T-helper 9 cell (primary cell): ENCODE measurements at regions not wholly inside any gene's neighbourhood (a gene's known extent, or its start where the extent isn't known, plus 50 kb on each side); places are given as distances from the start of the nearest gene placed in this dataset.

ENCODE experiments used
- DNase-seq: peaks from one replicate; pipeline ENCODE4 v3.0.0-alpha.2; 2020

DNA sequence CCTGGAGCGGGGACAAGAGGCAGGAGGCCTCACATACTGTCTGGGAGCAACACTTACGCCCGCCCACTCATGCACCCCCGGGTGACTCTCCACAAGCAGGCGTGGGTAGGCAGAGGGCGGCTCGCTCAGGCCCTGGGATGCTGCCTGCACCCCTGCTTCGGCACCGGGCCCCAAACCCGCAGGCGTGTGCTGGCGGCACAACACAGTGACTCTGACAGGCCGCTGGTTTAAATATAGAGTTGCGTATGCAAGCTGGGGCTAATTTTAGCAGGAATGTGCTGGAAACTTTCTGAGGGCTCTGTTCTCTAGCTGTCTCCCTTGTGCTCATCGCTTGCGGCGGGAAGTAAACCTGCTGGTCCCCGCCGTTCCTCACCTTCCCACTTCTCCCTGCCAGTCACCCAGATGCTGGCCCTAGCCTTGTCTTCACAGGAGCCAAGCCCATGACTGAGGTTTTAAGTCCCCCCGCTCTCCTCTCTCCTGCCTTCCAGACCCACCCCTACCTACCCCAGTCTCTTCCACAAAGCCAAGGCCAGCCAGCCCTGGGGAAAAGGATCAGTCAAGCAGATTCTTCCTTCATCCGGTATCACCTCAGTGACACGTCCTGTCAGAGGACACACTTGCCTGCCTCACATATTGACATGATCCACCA is 94.5 kb upstream of the FOXP4 start:
- DNase-seq = no peak

DNA sequence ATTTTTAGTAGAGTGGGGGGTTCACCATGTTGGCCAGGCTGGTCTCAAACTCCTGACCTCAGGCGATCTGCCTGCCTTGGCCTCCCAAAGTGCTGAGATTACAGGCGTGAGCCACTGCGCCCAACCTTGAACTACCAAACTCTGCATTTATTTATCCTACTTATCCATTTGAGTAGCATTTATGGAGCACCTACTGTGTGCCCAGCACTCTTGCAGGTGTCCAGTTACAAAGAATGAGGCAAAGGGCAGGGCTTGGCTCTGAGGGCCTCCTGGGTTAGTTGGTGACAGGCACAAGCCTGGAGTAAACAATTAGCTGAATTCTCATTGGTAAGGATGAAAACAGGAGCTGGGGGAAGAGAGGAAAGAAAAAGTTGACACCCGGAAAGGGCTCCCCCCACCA is 93.4 kb upstream of the FOXP4 start:
- DNase-seq = no peak

DNA sequence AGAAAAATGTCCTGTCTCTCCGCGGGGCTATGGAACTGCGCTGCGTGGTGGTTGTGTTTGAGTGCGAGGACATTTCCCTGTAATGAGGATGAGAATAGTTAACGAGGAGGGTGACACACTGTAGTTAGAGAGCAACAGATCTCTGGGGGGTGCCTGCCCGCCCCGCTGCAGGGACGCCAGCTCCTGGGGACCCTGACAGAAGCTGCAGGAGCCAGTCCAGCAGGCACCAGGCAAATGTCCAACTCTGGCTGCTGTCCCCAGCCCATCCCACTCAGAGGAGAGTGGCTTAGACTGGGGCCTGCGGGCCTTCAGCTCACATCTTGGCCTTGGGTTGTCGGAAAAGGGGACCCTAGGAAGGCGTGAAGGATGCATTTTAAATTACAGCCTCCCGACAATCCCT is 92.9 kb upstream of the FOXP4 start:
- DNase-seq = no peak

DNA sequence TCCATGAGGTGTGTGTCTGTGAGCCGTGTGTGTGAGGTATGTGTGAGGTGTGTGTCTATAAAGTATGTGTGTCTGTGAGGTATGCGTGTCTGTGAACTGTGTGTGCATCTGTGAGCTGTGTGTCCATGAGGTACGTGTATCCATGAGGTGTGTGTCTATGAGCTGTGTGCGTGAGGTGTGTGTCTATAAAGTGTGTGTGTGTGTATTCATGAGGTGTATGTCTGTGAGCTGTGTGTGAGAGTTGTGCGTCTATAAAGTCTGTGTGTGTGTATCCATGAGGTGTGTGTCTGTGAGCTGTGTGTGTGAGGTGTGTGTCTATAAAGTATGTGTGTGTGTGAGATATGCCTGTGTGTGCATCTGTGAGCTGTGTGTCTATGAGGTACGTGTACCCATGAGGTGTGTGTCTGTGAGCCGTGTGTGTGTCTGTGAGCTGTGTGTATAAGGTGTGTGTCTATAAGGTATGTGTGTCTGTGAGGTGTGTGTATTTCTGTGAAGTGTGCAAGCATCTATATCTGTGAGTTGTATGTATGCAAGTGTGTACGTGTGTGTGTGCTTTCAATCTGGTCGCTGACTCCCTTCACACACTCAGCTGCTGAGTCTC is 91.9 kb upstream of the FOXP4 start:
- no peak for DNase-seq

DNA sequence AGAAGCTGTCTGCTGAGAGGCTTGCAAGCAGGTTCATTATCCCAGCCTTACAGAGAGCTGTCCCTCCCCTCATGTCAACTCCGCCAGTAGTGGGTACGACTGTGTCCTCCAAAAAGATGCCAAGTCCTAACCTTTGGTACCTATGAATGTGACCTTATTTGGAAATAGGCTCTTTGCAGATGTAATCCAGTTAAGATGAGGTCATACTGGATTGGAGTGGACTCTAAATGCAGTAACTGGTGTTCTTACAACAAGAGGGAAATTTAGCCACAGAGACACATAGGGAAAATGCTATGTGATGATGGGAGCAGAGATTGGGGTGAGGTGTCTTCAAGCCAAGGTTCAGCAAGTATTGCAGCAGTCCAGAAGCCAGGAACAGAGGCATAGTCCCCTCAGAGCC is 90.8 kb upstream of the FOXP4 start:
- no peak for DNase-seq

DNA sequence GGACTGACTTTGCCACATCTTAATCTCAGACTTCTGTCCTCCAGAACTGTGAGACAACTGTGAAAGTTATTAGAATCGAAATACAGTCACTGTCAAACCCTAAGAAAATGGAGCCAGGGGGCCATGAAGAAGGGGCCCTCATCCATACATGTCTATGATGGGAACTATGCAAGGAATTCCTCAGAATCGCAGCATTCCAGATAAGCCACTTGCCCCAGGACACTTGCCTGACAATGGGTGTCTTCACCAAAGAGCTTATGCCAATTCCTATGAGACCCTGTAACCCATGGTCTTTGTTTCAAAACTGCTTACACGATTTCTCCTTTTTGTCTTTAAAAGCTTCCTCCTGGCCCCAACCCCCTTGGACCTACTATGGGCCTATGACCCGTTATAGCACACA is 90.4 kb upstream of the FOXP4 start:
- no peak for DNase-seq

DNA sequence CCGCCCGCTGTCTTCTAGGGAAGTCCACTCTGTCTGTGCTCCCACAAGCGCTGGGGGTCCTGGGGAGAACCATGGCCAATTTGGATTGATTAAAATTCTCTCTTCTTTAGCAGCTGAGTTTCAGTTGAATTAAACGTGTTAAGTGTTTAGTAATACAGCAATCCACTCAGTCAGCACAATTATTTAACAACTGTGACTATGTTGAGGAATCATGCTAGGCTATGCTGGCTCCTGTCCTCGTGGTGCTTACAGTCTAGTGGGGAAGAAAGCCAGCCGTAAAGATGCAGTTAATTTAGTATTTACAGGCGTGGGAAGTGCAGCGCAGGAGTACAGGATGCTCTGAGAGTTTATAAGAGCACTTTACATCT is 88.9 kb upstream of the FOXP4 start:
- DNase-seq = no peak

DNA sequence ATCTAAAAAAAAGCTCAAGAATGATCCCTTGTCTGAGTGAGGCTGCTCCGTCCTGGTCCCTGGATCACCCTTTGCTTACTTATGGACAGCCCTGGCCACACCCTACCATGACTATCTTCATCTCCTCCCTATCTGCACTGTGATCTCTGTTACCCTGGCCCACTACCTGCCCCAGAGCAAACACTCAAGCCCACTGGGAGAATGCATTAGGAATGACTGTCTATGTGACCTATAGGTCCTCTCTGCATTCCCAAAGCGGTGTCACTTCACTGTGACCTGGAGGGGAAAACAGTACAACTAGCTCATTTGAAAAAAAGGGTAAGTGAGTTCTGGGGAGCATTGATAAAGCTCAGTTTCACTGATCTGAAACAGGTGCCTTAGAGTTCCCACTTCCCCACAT is 86.4 kb upstream of the FOXP4 start:
- no peak for DNase-seq

DNA sequence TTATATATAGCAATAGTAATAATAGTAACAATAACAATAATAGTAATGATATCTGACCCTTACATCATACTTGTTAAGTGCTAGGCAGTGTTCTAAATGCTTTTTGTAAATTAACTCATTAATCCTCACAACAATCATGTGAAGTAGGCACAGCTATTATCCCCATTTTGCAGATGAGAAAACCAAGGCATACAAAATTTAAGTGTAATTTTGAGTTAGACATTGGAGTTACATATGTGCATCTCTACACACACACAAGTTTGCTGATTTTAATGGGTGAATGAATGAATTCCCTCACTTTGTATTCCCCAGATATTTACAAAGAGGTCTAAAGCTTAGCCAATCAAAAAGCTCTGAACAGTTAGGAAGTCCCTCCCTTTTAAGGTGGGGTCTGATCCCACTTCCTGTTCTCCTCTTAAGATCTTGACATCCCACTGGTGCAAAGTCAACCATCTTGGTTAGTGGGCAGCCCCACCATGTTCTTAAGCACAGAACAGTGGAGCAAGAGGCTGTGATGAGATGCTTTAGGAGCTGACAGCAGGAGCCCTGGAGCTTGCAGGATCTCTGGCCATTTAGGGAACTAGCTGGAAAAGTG is 85.3 kb upstream of the FOXP4 start:
- DNase-seq = no peak

DNA sequence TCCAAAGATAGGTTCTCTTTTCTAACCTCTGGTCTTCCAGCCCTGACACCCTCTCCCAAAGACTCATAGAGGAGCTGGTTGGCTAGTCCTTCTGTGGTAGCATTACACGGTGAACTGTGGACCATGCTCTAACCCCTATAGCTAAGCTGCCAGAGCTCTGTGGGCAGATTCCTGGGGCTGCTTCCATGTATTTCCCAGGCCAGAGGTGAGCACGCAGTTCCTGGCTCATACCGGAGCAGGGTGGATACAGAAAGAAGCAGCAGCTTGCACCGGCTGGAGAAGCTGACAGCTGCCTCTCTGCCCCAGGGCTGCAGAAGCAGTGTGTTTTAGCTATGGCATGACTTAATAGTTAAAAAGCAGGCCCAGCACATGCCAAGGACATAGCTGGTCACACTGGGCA is 84.1 kb upstream of the FOXP4 start:
- no peak for DNase-seq

DNA sequence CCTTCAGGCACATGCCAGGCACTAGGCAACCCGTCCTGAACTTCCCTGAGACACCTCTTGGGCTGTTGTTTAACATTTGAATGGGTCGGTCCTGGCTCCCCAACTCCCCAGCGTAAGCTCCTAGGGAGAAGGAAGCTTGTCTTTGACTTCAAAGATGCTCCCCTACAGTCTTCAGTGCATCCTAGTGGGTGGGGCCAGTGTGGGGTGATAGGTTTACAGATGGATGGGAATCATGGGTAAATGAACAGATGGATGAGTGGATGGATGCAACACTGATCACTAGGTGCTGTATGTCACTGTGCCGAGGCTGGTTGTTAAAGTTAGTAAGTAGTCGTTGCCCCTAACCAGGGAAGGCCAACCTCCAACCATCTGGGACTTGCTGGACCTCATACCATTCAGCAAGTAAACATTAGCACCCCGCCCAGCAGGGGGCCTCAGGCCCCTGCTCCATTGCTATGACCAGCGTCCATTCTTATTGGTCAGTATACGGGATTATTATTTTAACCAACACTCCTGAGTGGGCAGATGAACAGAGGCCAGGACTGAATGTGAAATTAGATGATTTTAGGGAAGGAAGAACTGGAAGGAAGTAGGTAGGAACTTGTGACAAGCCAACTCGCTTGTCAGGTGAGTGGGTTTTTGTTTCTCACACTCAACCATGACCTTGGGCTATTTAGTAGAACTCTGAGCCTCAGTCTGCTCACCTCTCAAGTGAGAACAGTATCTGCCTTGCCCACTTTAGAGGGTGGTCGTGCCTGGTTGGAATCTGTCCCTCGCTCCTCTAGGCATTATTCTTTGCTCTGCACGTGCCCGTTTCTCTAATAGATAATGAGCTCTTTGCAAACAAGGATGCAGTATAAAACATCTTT is 82.9 kb upstream of the FOXP4 start:
- DNase-seq = no peak

DNA sequence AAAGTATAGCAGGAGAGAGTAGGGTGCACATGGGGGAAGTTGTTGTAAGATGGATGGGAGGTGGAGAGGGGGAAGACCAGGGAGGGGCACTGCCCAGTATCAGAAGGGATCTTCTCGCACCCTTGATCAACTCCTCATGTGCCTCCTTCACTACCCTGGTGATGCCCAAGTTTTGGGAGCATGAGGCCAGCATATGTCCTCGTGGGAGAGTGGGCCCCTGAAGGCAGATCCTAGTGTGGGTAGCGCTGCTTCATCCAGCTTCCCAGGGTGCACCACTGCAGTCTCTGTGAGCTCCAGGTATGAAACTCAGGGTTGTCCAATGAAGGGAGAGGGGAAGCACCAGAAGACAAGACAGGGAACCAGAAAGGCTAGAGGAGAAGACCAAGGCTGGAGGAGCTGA is 82.2 kb upstream of the FOXP4 start:
- DNase-seq = no peak

DNA sequence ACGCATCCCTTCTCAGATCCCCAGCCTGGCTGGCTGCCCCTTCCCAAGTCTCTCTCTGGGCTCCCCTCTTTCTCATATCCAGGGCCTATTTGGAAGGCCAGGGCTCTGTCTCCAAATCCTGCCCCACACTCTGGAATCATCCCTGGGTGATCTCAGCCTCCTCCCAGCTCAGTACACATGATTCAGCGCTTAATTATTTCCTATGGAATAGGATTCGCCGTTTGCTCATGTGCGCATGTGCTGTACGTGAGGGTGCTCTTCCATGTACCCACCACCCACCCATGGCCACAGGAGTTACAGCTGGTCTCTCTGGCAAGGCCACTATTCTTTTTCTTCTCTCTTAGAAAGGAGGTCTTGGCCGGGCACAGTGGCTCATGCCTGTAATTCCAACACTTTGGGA is 81.7 kb upstream of the FOXP4 start:
- no peak for DNase-seq

DNA sequence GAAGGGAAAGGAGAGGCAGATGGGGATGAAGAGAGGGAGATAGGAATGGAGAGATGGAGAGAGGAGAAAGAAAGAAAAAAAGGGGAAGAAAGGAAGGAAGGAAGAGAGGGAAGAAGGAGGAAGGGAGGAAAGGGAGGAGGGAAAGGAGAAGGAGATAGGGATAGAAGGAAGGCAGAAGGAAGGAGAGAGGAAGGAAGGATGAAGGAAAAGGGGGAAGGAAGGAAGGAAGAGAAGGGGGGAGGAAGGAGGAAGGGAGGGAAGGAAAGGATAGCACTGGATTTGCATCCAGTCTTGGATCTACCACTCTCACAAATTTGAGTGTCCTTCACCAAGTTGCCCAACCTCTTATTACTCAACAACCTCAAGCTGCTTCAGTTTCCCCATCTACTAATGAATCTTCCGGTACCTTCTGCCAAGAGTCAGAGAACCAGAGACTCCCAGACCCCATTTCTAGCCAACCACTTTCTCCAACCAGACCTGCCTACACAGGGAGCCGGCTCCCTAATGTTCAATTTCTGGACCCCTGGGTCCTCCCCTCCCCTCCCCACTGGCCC is 79.7 kb upstream of the FOXP4 start:
- no peak for DNase-seq

DNA sequence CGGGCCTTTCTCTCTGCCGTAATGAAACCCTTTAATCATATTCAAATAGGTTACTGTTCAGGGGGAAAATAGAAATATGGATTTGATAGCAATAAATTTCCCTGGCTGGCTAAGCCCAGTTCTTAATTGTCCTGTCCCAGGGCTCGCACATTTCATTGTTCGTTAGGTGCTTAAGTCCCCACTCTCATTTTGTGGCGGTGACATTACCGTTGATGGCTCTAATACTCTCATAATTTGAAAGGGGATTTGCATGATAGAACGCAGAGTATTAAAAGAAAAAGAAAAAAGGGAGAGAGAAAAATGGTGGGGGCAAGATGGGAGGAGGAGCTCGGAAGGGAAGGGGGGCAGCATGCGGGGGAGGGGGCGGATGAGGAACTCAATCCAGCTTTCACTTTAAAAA is 79.1 kb upstream of the FOXP4 start:
- no peak for DNase-seq

DNA sequence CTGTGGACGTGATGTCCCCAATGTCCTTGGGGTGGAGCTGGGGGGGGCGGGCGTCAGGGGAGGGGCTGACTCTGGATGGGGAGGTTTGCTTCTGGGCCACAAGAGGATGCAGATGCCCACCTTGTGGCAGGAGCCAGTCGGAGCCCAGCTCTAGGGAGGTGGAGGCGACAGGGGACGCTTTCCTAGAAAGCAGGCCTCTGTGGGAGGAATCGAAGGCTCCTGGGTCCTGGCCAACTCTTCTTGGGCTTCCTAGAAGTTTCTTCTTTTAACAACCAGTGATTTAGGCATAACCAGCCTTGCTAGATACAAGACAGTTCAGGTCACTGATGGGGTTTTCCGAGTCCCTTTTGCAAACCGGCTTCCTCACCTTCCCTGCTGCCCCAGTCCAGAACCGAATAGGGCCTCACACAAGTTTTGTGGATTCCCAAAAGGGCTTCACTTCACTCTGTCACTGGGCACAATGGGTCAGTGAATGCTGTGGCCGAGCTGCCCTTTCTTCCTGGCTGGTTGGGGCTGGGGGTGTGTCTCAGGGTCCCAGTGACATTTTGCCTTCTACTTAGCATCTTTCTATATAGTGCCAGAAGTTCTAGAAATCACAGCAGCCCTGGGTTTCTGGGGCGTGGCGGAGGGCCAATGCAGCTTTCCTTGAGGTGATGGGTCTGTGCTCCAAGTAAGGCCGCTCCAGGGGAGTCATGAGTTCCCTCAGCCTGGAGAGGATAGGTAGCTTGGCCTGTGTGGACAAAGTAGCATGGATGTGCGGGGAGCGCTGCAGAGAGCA is 78.4 kb upstream of the FOXP4 start:
- no peak for DNase-seq

DNA sequence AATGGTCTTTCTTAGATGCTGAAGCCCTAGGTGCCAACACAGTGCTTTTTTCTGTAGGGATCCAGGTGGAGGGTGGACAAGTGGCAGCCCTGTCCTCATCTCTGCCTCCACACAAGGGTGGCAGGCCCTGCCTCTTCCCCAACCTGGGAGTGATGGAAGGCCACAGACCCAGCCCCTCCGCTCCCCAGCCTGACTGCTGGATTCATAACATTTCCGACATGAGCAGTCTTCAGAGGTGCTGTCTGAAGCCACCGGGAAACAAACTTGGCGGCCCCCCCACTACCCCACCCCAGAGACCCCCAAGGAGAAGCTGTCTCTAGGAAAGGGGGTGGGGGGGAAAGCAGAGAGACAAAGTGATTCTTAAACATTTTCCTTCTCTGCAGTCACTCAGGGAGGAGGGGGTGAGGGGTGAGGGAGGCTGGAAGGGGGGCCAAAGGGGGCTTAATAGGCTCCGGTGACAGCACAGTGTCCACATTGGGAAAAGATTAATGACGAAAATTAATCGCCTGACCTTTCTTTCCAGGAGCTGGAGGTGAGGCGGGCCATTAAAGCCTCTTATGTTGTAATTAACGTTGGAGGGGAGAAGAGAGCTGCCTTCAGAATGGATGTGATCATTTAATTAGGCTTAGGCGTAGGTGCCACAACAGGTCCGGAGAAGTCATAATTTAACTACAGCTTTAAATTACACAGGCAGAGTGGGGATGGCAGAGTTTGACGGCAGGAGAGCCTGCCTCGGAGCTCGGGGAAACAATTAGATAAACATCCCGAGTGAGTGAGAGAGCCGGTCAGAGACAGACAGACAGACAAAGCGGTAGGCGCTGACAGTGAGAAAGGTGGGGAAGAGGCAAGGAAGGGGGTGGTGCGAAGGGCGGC is 76.8 kb upstream of the FOXP4 start:
- DNase-seq = no peak

DNA sequence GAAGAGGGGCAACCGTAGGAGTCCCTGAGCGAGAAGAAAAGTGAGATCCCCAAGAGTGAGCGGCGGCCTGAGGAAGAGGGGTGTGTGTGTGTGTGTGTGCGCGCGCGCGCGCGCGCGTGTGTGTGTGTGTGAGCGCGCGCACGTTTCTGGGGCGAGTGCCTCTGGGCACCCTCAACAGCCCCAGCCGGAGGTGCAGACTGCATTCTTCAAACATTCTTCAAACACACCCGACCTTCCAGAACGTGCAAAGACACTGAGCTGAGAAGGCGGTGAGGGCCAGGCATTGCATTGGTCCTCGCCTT is 76.2 kb upstream of the FOXP4 start:
- no peak for DNase-seq

DNA sequence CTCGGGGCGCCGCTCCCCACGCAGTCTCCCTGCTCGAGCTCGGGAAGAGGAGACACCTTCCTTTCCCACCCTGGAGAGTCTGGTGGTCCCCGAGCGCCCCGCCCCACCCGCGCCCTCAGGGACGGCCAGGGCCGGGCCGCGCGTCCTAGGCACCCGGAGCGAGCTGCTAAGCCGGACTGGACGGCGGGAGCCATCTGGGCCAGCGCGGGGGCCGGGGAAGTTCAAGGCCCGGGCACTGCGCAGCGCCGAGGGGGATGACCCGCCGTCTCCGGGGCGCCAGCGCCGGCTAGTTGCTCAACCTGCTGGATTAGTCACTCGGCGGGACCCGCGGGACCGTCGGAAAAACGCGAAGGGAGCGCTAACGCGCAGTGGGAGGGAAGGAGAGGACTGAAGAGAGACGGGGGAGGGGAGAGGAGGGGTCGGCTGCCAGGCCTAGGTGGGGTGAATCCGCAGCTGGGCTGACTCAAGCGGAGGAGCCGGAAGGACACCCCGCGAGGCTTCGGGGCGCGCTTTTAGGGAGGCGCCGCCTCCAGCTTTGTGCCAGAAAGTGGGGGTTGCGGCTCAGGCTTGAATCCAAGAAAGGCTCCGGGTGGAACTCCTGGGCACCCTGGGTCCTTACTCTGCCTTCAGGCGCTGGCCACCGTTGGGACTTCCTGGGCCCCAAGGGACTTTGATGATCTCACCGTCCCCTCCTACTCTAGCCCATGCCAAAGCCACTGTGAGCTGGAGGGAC is 75.7 kb upstream of the FOXP4 start:
- DNase-seq = no peak

DNA sequence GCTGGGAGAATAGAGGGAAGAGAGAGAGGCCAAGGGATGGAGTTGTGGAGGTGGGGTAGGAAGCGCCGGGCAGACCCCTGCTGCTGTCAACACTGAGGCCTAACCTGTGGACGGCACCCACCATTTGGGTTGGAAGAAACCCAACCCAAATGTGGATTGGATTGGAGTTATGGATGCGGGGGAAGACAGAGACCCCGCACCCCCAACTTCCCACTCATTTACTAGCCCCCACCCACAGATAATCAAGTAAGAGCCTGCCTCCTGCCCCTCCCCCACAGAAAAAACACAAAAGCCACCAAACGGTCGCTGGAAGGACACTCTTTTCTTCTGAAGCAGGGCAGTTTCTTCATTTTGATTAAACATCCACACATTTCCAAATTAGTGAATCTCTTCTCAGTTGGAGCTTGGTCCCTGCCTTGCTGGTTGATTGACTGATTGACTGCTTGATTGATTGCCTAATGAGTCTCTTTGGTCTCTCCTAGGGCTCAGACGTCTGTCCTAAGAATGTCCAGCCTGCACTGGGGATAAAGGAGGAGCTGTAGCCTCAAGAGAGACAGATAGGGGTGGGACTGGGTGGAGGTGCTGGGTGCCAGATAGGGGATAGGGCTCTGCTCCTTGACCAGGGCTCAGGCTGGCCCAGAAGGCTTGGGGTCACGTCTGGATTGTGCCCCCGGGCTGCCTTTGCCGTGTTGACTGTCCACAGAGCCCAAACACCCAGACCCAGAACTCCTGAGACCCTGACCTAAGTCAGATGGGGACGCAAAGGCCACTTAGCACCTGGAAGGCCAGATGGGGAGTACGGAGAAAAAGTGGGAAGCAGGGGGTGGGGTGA is 74.9 kb upstream of the FOXP4 start:
- DNase-seq = no peak
